ENCODE measurements at regions not wholly inside any gene's neighbourhood (a gene's known extent, or its start where the extent isn't known, plus 50 kb on each side); places are given as distances from the start of the nearest gene placed in this dataset.

- no peak overlapping the region for H3K4me2 ChIP-seq (ENCODE audit: low read depth, low read length)
- no peak for DNase-seq (ENCODE audit: low spot score)
- intact Hi-C loops (cut with micrococcal nuclease; ENCODE audit: unreplicated experiment): no loop called here
- TF ChIP-seq ZNF75D (CRISPR knock-in tag; IDR thresholded peaks at IDR 0.05; ENCODE audit: borderline replicate concordance) (no peak), RAD21 (CRISPR knock-in tag; IDR thresholded peaks at IDR 0.05) (no peak), ZBTB8A (CRISPR knock-in tag; IDR thresholded peaks at IDR 0.05; ENCODE audit: borderline replicate concordance, low read depth) (no peak), KLF11 (CRISPR knock-in tag; IDR thresholded peaks at IDR 0.05) (no peak), ZBTB43 (CRISPR knock-in tag; conservative IDR thresholded peaks at IDR 0.05) (no peak), FOXO1 (CRISPR knock-in tag; IDR thresholded peaks at IDR 0.05) (no peak), NFE2L2 (IDR thresholded peaks at IDR 0.05; ENCODE audit: low read length) (no peak), THAP11 (CRISPR knock-in tag; IDR thresholded peaks at IDR 0.05) (no peak), FOSL1 (CRISPR knock-in tag; IDR thresholded peaks at IDR 0.05; ENCODE audit: borderline replicate concordance) (no peak), NFE2L1 (CRISPR knock-in tag; IDR thresholded peaks at IDR 0.05; ENCODE audit: borderline replicate concordance) (no peak), PREB (CRISPR knock-in tag; IDR thresholded peaks at IDR 0.05) (no peak), ZFP82 (CRISPR knock-in tag; IDR thresholded peaks at IDR 0.05; ENCODE audit: borderline replicate concordance) (no peak), ZNF652 (CRISPR knock-in tag; IDR thresholded peaks at IDR 0.05; ENCODE audit: borderline replicate concordance, low read depth) (no peak), ZNF326 (CRISPR knock-in tag; IDR thresholded peaks at IDR 0.05; ENCODE audit: borderline replicate concordance) (no peak), CC2D1A (CRISPR knock-in tag; IDR thresholded peaks at IDR 0.05) (no peak), ZNF280D (CRISPR knock-in tag; IDR thresholded peaks at IDR 0.05) (no peak), MTA1 (CRISPR knock-in tag; IDR thresholded peaks at IDR 0.05; ENCODE audit: borderline replicate concordance) (no peak)
- H3K4me1 ChIP-seq (ENCODE audit: insufficient read depth, low read length): no peaks in the 10 kb centered on the region
- H2AFZ ChIP-seq (ENCODE audit: low read length): no peak overlapping the region
- FAIRE-seq: no peak
- H3K36me3 ChIP-seq (replicated peaks in 1 of 2; ENCODE audit: control insufficient read depth in 1 of 2, insufficient read depth in 2 of 2, low read length in 2 of 2): no peaks in the 10 kb centered on the region
- ATAC-seq: no peak
- CTCF ChIA-PET (ENCODE audit: low intra/inter-chr PET ratio, low total read pairs): no interaction called here
- POLR2A ChIA-PET: no interaction called here
- no peak overlapping the region for H3K9ac ChIP-seq (ENCODE audit: insufficient read depth, low read depth, low read length)
- H3K27me3 ChIP-seq (ENCODE audit: control insufficient read depth in 1 of 2, insufficient read depth in 2 of 2, low read length in 2 of 2): no peaks in the 10 kb centered on the region
- no peaks in the 10 kb centered on the region for H3K79me2 ChIP-seq (ENCODE audit: insufficient read depth, low read length)
- H3K27ac ChIP-seq (ENCODE audit: extremely low read length, insufficient read depth, low read length): no peak overlapping the region
- in situ Hi-C loops (cut with HindIII; ENCODE audit: extremely low pct_ligation_motif_present, low pct_unique_long_range_greater_than_20kb): no loop called here
- peaks cover 45% of the 10 kb centered on the region for H3K9me3 ChIP-seq (ENCODE audit: low read length)
- no peak overlapping the region for H3K4me3 ChIP-seq (replicated peaks in 1 of 3; ENCODE audit: insufficient read depth in 1 of 3, low read depth in 2 of 3, low read length in 3 of 3)
- H4K20me1 ChIP-seq (ENCODE audit: insufficient read depth, low read length): no peaks in the 10 kb centered on the region
- no TSS peak for BruUV-seq (replicated peaks)
These were observed 711.9 kb upstream of the RAB6C start for GRCh38 chr2:129267559-129267958.
